ENCODE measurements at regions not wholly inside any gene's neighbourhood (a gene's known extent, or its start where the extent isn't known, plus 50 kb on each side); places are given as distances from the start of the nearest gene placed in this dataset.

DNA sequence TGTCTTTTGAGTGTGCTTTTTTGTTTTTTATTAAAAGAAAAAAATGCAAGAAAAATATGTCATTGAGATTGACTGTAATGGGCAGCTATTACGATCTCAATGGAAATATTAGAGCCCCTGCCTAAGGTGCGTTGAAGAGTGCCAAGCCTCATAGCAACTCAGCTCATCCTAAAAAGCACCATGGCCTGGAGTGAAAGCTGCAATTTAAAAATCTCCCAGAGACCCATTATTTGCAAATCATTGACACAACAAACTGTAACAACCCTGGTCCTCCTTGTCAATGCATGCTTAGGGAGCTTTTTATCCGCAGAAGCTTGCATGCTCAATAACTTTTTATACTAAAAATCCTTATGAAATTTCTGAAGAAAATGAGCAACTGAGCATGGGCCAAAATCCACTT, 954.5 kb downstream of the ADGRL2 start:
- no peak for DNase-seq (ENCODE audit: low read depth)
- TF ChIP-seq, protein P1, sequence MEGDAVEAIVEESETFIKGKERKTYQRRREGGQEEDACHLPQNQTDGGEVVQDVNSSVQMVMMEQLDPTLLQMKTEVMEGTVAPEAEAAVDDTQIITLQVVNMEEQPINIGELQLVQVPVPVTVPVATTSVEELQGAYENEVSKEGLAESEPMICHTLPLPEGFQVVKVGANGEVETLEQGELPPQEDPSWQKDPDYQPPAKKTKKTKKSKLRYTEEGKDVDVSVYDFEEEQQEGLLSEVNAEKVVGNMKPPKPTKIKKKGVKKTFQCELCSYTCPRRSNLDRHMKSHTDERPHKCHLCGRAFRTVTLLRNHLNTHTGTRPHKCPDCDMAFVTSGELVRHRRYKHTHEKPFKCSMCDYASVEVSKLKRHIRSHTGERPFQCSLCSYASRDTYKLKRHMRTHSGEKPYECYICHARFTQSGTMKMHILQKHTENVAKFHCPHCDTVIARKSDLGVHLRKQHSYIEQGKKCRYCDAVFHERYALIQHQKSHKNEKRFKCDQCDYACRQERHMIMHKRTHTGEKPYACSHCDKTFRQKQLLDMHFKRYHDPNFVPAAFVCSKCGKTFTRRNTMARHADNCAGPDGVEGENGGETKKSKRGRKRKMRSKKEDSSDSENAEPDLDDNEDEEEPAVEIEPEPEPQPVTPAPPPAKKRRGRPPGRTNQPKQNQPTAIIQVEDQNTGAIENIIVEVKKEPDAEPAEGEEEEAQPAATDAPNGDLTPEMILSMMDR (conservative IDR thresholded peaks at IDR 0.05; ENCODE audit: low read length), result no peak
- H3K4me3 ChIP-seq (ENCODE audit: low read length), result no peak overlapping the region

DNA sequence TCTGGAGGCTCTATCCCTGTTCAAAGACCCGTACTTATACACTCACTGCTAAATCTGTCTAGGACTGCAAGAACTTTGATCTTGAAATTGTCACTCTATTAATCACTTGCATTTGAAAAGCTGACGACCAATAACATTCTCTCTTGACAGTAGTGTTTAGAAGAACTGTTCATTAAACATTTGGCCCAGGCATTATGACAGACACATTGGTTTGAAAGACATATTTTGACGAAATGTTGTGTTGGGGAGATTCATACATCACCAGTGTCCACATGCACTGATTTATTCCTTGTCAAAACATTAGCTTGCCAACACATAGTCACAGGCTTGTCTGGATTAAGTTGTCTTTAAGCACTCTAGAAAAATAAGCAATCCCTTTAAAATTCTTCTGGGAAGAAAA, 951.3 kb downstream of the ADGRL2 start:
- H3K4me3 ChIP-seq (ENCODE audit: low read length), result no peak overlapping the region
- TF ChIP-seq, protein P1 (conservative IDR thresholded peaks at IDR 0.05; ENCODE audit: low read length), result no peak

DNA sequence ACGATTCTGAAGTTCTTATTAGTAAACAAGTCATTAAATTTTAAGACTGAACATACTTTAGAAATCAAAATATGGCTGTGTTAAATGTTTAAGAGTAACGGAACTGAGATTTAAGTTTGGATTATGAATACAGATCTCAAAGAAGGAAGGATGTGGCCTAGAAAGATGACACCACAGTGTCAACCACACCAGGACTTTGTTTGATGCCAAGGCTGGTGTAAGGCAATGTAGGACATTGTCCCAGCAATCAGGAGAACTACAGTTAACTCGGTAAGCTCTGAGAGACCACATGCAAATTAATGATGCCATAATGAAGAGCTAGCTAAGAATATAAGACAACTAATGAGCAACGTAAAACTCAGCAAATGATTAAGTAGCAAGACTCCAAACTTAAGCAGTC, 932.9 kb downstream of the ADGRL2 start:
- no peak overlapping the region for H3K4me3 ChIP-seq (ENCODE audit: low read length)
- DNase-seq (ENCODE audit: low read depth), result no peak
- TF ChIP-seq, protein P1 (conservative IDR thresholded peaks at IDR 0.05; ENCODE audit: low read length), result no peak

More for the DNA sequence above, 951.3 kb downstream of the ADGRL2 start:
- DNase-seq (ENCODE audit: low read depth), result no peak

DNA sequence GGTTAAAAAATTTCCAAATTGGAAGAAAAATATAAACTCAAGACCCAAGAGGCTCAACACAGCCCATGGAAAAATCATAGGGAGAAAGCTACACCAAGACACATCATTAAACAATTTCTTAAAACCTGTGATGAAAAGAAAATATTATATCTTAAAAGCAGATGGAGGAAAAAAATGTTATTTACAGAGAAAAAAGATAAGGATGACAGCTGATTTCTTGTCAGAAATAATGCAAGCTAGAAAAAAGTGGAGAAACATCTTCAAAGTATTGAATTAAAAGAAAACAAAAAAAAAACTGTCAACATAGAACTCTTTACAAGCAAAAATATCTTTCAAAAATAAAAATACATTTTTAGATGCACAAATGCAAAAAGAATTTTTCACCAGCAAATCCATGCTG, 930.5 kb downstream of the ADGRL2 start:
- DNase-seq (ENCODE audit: low read depth), result no peak
- TF ChIP-seq, protein P1 (conservative IDR thresholded peaks at IDR 0.05; ENCODE audit: low read length), result no peak
- no peak overlapping the region for H3K4me3 ChIP-seq (ENCODE audit: low read length)

DNA sequence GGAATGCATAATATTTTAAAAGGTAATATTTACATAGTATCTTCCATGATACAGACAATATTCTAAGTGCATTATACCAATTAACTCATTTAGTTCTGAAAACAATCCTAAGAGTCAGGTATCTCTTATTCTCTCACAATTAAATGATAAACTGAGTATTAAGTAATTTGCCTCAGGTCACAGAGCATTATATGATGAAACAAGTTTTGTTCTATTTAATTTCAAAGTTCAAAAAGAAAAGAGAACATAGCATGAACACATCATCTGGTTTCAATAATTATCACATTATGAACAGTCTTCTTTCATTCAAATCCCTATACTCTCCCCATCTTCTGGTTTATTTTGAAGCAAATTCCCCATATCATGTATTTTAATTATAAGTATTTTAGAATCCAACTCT, 927.5 kb downstream of the ADGRL2 start:
- H3K4me3 ChIP-seq (ENCODE audit: low read length), result no peak overlapping the region
- TF ChIP-seq, protein P1 (conservative IDR thresholded peaks at IDR 0.05; ENCODE audit: low read length), result no peak
- DNase-seq (ENCODE audit: low read depth), result no peak

DNA sequence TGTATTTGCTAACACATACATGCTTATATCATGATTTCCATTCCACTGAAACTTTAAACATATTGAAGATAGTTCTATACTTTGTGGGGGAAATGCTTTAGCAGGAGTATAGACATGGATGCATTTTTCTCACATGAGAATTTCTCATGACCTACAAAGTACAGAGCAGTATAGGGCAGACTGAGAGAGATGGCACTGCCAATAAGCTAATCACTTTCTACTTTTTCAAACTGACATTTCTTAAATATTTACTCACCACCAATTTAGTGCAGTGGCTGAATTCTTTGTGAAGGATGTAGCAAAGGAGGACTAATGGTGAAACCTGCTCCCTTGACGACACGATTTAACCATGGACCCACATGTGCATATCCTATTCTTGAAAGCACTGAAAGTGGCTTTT, 923.5 kb downstream of the ADGRL2 start:
- DNase-seq (ENCODE audit: low read depth), result no peak
- TF ChIP-seq, protein P1 (conservative IDR thresholded peaks at IDR 0.05; ENCODE audit: low read length), result no peak
- no peak overlapping the region for H3K4me3 ChIP-seq (ENCODE audit: low read length)

DNA sequence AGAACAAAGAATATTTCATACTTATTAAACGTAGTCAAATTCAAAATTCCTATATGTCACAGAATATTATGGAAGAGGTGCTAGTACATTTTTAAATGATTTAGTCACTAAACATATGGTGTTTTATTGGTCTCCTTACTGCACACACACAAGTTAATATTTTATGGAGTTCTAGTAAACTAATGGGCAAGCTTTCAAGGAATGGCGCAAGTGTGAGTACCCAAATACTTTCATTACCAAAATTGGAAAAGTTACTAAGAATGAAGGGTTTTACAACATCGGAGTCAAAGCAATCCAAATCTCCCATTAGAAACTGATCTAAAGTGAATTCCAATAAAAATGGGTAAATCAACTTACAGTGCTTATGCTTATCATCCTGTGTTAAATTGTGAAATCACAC, 921.9 kb downstream of the ADGRL2 start:
- no peak overlapping the region for H3K4me3 ChIP-seq (ENCODE audit: low read length)
- TF ChIP-seq, protein P1 (conservative IDR thresholded peaks at IDR 0.05; ENCODE audit: low read length), result no peak
- no peak for DNase-seq (ENCODE audit: low read depth)
